MM.1S (cell line): ENCODE measurements at regions not wholly inside any gene's neighbourhood (a gene's known extent, or its start where the extent isn't known, plus 50 kb on each side); places are given as distances from the start of the nearest gene placed in this dataset.

ENCODE experiments used
- EZH2 ChIP-seq: fragments of 300-600 bp; sonication (generic); optimal IDR thresholded peaks from 2 replicates; pipeline ENCODE3; 2017; ENCODE audit warnings: low read depth, mild to moderate bottlenecking, antibody characterized with exemption, low read length, mixed read lengths
- EZH2phosphoT487 ChIP-seq: fragments of 300-600 bp; sonication (generic); IDR thresholded peaks from 2 replicates; pipeline ENCODE4 v1.6.1; 2018; ENCODE audit warnings: antibody characterized with exemption, low read length
- TF ChIP-seq, protein P1 (sequence below): fragments of 300-600 bp; sonication (generic); IDR thresholded peaks from 2 replicates; pipeline ENCODE4 v1.5.1; 2016; ENCODE audit warnings: antibody characterized with exemption, low read length, mixed read lengths

DNA sequence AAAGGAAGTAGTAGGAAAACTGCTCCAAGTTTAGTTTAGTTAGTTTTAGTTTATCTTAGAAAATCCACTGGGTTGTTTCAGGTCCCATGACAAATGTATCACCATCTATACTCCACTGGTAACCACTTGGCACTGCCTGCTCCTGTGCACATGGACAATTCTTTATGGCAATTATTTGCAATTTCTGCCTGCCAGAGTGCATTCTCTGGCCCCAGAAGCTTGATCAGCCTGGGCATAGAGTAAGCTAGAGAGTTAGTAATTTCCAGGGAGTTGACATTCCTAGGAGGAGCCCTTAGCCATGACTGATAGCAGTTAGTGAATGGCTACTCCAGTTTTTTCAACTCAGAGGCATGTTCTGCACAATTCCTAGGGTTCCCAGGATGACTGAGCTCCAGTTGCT is 203.2 kb upstream of the FGF13 start:
- TF ChIP-seq, protein P1, sequence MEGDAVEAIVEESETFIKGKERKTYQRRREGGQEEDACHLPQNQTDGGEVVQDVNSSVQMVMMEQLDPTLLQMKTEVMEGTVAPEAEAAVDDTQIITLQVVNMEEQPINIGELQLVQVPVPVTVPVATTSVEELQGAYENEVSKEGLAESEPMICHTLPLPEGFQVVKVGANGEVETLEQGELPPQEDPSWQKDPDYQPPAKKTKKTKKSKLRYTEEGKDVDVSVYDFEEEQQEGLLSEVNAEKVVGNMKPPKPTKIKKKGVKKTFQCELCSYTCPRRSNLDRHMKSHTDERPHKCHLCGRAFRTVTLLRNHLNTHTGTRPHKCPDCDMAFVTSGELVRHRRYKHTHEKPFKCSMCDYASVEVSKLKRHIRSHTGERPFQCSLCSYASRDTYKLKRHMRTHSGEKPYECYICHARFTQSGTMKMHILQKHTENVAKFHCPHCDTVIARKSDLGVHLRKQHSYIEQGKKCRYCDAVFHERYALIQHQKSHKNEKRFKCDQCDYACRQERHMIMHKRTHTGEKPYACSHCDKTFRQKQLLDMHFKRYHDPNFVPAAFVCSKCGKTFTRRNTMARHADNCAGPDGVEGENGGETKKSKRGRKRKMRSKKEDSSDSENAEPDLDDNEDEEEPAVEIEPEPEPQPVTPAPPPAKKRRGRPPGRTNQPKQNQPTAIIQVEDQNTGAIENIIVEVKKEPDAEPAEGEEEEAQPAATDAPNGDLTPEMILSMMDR, result no peak
- no peak for TF ChIP-seq EZH2phosphoT487
- TF ChIP-seq EZH2, result no peak
